ENCODE measurements at regions not wholly inside any gene's neighbourhood (a gene's known extent, or its start where the extent isn't known, plus 50 kb on each side); places are given as distances from the start of the nearest gene placed in this dataset.
"Not testable (repeated sequence)": the region's sequence is repeated elsewhere in the genome, so short reads cannot be mapped to it uniquely, and the experiment has no call there.

DNA sequence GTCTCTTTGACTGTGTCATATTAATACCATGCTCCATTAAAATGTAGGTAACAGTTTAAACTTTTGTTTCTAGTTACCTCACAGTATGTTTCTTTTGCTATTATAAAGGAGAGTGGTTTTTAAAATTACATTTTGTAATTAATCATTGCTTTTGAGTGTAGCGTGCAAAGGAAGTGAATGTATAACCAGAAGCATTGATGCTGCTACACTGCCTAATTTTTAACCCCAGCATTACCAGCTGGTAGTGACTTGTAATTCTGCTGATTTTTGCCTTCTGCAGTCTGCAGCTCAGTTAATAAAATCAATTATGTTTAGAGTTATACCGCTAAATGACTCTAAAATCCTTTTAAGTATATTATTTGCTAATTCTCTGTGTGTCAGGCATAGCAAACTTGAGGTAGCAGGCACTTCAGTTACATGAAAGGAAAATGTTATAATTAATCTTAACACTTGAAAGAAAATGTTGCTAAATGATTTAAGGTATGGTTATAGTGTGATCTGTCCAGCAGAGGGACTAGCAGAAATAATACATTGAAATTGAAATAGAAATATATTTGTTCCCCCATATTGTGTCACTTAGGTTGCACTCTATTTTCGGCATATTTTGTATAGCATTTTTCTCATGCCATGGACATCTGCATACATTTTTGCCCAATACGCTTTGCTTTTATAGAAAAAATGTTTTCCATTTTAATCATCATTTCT is 388.5 kb downstream of the CNTNAP4 start:
- Histone ChIP-seq H3K36me3 (ENCODE audit: control insufficient read depth, insufficient read depth, low read length, severe bottlenecking) (no peaks in the 10 kb centered on the region), H3K9me3 (ENCODE audit: control insufficient read depth, low read length) (no peaks in the 10 kb centered on the region), H3K4me1 (ENCODE audit: control insufficient read depth, insufficient read depth, low read length) (peaks cover 5% of the 10 kb centered on the region), H3K4me3 (ENCODE audit: low read length) (no peak overlapping the region), H3K9ac (ENCODE audit: low read length) (no peak overlapping the region), H3K27me3 (replicated peaks; ENCODE audit: control insufficient read depth, insufficient read depth, low read length) (no peaks in the 10 kb centered on the region)
- DNase-seq (ENCODE audit: low read depth): peak; percentile 21

DNA sequence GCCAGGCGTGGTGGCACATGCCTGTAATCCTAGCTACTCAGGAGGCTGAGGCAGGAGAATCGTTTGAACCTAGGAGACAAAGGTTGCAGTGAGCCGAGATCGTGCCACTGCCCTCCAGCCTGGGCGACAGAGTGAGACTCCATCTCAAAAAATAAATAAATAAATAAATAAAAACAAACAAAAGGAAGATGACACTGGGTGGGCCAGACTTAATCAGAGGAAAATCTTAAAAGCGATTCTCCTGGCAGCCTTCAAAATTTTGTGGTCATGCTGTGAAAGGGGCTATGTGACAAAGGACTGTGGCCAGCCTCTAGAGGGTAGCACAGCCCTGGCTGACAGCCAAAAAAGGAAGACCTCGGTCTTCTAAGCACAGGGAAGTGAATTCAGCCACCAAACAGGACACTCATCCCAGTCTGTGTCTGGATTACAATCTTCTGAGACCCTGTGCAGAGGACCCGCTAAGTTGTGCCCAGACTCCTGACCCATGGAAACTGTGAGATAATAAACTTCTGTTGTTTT is 391.1 kb downstream of the CNTNAP4 start:
- Histone ChIP-seq H3K27me3 (replicated peaks; ENCODE audit: control insufficient read depth, insufficient read depth, low read length) (no peaks in the 10 kb centered on the region), H3K4me3 (ENCODE audit: low read length) (no peak overlapping the region), H3K36me3 (ENCODE audit: control insufficient read depth, insufficient read depth, low read length, severe bottlenecking) (no peaks in the 10 kb centered on the region), H3K9ac (ENCODE audit: low read length) (no peak overlapping the region), H3K4me1 (ENCODE audit: control insufficient read depth, insufficient read depth, low read length) (no peaks in the 10 kb centered on the region), H3K9me3 (ENCODE audit: control insufficient read depth, low read length) (no peaks in the 10 kb centered on the region)
- no peak for DNase-seq (ENCODE audit: low read depth)

DNA sequence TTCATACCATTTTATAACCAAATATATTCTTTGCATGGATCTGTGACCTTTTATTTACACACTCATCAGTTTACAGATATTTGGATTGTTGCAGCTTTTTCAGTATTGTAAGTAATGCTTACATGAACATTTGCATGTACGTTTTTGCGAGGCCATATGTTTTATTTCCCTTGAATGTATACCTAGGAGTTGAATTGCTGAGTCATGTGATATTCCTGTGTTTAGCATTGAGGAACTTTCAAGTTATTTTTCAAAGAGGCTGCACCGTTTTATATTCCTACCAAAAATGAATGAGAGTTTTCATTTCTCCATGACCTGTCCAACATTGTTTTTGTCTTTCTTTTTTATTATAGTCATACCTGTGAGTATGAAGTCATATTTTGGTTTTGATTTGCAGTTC is 392.1 kb downstream of the CNTNAP4 start:
- H3K9me3 ChIP-seq (ENCODE audit: control insufficient read depth, low read length): no peaks in the 10 kb centered on the region
- H3K36me3 ChIP-seq (ENCODE audit: control insufficient read depth, insufficient read depth, low read length, severe bottlenecking): no peaks in the 10 kb centered on the region
- H3K9ac ChIP-seq (ENCODE audit: low read length): no peak overlapping the region
- no peaks in the 10 kb centered on the region for H3K27me3 ChIP-seq (replicated peaks; ENCODE audit: control insufficient read depth, insufficient read depth, low read length)
- DNase-seq (ENCODE audit: low read depth): no peak
- H3K4me3 ChIP-seq (ENCODE audit: low read length): no peak overlapping the region
- no peaks in the 10 kb centered on the region for H3K4me1 ChIP-seq (ENCODE audit: control insufficient read depth, insufficient read depth, low read length)

DNA sequence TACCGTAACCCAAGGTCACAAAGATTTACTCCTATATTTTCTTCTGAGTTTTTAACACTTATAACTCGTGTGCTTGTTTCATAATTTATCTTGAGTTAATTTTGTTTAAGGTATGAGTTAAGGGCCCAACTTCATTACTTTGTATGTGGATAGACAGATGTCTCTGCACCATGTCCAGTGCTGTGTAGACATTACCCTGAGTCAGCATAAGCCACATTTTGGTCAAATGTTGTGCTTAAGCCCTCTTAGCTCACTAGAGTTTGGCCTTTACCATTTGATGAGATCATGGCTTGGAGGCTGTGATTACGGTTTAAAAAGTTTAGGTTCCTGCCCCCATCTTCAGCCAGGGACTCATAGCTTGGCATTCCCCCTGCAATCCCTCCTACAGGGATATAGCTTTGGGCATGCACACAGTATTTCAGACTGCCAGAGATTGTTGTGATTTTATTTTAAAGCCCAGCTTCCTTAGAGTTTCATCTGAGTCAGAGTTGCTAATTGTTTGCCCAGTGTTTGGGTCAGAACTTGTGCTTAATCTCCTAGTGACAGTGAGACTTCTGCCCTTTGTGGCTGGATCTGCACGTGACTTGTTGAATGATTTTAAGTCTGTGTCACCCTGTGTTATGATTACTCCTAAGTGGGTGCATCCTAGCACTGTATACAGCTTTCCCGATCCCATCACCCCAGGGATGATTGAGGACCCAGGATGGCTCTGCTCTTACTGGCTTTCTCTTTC is 393.1 kb downstream of the CNTNAP4 start:
- Histone ChIP-seq H3K36me3 (ENCODE audit: control insufficient read depth, insufficient read depth, low read length, severe bottlenecking) (no peaks in the 10 kb centered on the region), H3K27me3 (replicated peaks; ENCODE audit: control insufficient read depth, insufficient read depth, low read length) (no peaks in the 10 kb centered on the region), H3K9ac (ENCODE audit: low read length) (no peak overlapping the region)

DNA sequence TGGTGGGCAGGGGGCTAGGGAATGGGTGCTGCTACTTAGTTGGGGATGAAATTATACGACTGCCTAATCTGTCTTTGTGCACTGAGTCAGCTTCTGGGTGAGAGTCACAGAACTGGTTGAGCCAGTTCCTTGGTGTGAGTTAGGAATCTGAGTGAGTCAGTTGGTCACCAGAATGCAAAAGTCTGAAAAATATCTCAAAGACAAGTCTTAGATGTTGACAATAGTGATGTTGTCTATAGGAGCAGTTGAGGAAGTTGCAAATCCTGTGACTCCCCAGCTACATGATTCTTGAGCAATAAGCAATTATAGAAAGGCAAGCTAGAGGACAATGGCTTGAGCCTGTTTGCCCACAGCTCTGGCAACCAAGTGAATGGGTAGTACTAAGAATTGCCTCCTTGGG is 399.2 kb downstream of the CNTNAP4 start:
- DNase-seq (ENCODE audit: low read depth): no peak
- H3K9me3 ChIP-seq (ENCODE audit: control insufficient read depth, low read length): no peaks in the 10 kb centered on the region
- peaks cover 4% of the 10 kb centered on the region for H3K4me1 ChIP-seq (ENCODE audit: control insufficient read depth, insufficient read depth, low read length)
- H3K4me3 ChIP-seq (ENCODE audit: low read length): no peak overlapping the region
- H3K36me3 ChIP-seq (ENCODE audit: control insufficient read depth, insufficient read depth, low read length, severe bottlenecking): no peaks in the 10 kb centered on the region
- H3K9ac ChIP-seq (ENCODE audit: low read length): no peak overlapping the region
- H3K27me3 ChIP-seq (replicated peaks; ENCODE audit: control insufficient read depth, insufficient read depth, low read length): no peaks in the 10 kb centered on the region

More for the DNA sequence above, 393.1 kb downstream of the CNTNAP4 start:
- H3K4me1 ChIP-seq (ENCODE audit: control insufficient read depth, insufficient read depth, low read length): no peaks in the 10 kb centered on the region
- H3K9me3 ChIP-seq (ENCODE audit: control insufficient read depth, low read length): no peaks in the 10 kb centered on the region
- no peak overlapping the region for H3K4me3 ChIP-seq (ENCODE audit: low read length)
- DNase-seq (ENCODE audit: low read depth): no peak

DNA sequence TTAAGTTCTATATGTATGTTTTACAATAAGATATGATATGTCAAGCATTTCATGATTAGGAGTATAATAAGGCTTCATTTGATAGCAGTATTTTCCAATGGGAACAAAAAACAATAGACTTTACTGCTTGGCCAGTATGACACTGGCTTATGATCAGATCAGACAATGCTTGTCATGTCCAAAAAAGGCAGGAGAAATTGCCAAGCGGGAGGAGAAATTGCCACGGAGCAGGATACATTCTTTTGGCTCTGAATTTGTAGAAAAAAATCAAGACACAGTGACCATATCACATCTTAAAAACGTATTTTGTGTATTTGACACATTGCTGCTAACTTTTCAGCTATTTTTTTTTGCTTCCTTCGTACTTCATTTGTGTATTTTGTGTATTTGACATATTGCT is 404.1 kb downstream of the CNTNAP4 start:
- peaks cover 4% of the 10 kb centered on the region for H3K4me1 ChIP-seq (ENCODE audit: control insufficient read depth, insufficient read depth, low read length)
- H3K36me3 ChIP-seq (ENCODE audit: control insufficient read depth, insufficient read depth, low read length, severe bottlenecking): no peaks in the 10 kb centered on the region
- H3K9me3 ChIP-seq (ENCODE audit: control insufficient read depth, low read length): no peaks in the 10 kb centered on the region
- no peaks in the 10 kb centered on the region for H3K27me3 ChIP-seq (replicated peaks; ENCODE audit: control insufficient read depth, insufficient read depth, low read length)
- DNase-seq (ENCODE audit: low read depth): no peak
- no peak overlapping the region for H3K4me3 ChIP-seq (ENCODE audit: low read length)
- no peak overlapping the region for H3K9ac ChIP-seq (ENCODE audit: low read length)

DNA sequence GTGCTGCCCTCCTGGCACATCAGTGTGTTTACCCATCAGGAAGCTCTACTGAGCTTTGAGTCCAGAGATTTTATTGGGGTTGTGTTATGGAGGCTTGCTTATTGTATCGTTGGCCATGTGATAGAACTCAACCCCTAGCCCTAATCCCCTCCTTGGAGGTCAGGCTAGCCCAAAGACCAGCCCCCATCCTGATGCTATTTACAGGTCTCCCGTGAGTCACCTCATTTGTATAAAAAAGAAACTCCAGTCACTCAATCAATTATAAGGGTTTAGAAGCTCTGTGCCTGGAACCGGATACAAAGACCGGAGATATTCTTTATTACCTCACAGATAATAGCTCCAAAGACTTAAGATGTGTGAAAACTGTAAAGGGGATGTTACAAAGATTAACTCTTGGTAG is 405.9 kb downstream of the CNTNAP4 start:
- no peak for DNase-seq (ENCODE audit: low read depth)
- H3K4me3 ChIP-seq (ENCODE audit: low read length): no peak overlapping the region
- no peaks in the 10 kb centered on the region for H3K27me3 ChIP-seq (replicated peaks; ENCODE audit: control insufficient read depth, insufficient read depth, low read length)
- no peaks in the 10 kb centered on the region for H3K9me3 ChIP-seq (ENCODE audit: control insufficient read depth, low read length)
- H3K9ac ChIP-seq (ENCODE audit: low read length): no peak overlapping the region
- H3K4me1 ChIP-seq (ENCODE audit: control insufficient read depth, insufficient read depth, low read length): no peaks in the 10 kb centered on the region
- no peaks in the 10 kb centered on the region for H3K36me3 ChIP-seq (ENCODE audit: control insufficient read depth, insufficient read depth, low read length, severe bottlenecking)

DNA sequence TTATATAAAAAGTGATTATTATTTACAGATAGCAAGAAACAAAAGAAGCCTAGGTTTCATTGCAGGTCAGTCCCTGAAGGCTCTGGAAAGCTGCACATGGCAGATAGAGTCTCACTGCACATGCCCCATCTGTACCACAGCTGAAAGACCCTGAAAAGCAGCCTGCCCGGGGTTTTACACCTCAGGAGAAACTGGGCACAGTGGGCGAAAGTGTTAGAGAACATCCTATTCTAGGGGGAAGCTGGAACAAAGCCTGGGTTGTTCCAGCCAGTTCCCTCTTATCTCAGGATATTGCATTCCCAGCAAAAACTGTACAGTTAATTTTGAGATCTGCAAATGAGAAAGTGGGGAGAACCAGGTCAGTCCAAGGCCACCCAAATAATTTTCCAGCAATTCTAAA is 419.7 kb downstream of the CNTNAP4 start:
- H3K36me3 ChIP-seq (ENCODE audit: control insufficient read depth, insufficient read depth, low read length, severe bottlenecking): no peaks in the 10 kb centered on the region
- no peaks in the 10 kb centered on the region for H3K27me3 ChIP-seq (replicated peaks; ENCODE audit: control insufficient read depth, insufficient read depth, low read length)
- DNase-seq (ENCODE audit: low read depth): no peak
- H3K9me3 ChIP-seq (ENCODE audit: control insufficient read depth, low read length): peaks cover 4% of the 10 kb centered on the region
- H3K4me3 ChIP-seq (ENCODE audit: low read length): no peak overlapping the region
- no peak overlapping the region for H3K9ac ChIP-seq (ENCODE audit: low read length)
- no peaks in the 10 kb centered on the region for H3K4me1 ChIP-seq (ENCODE audit: control insufficient read depth, insufficient read depth, low read length)

DNA sequence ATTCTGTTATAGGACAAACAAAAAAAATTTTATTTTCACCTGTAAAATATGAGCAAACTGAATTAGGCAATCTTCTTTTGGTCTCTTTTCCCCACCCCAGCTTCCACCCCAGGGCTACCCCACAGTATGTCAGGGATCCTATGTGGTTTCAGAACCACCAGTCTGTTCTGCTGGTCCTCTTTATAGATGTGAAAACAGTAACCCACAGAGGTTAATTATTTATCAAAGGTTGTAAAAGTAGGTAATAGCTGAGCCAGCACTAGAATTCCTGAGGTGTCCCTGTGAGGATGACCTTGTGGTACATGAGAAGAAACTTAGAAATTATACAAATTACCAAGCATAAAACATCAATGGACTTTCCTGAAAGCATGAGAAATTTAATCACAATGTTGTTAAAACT is 428.7 kb downstream of the CNTNAP4 start:
- H3K9me3 ChIP-seq (ENCODE audit: control insufficient read depth, low read length): no peaks in the 10 kb centered on the region

DNA sequence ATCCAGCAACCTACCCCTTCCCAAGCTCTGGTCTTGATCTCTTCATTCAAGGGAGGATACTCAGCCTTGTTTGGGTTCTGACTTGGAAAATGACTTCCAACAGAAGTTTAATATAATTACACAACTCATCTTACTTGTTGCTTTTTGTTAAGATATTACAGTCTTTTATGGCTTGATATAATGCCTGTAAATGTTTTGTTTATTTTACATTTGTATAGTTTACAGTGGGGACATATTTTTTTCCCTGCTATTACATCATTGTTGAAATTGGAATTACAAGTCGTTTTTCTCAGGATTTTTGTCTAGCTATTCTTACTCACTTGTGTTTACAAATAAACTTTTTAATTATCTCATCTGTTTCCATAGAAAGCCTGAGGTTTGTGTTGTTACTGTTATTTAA is 436.0 kb downstream of the CNTNAP4 start:
- Histone ChIP-seq H3K36me3 (ENCODE audit: control insufficient read depth, insufficient read depth, low read length, severe bottlenecking) (no peaks in the 10 kb centered on the region), H3K4me1 (ENCODE audit: control insufficient read depth, insufficient read depth, low read length) (no peaks in the 10 kb centered on the region), H3K9me3 (ENCODE audit: control insufficient read depth, low read length) (no peaks in the 10 kb centered on the region), H3K27me3 (replicated peaks; ENCODE audit: control insufficient read depth, insufficient read depth, low read length) (no peaks in the 10 kb centered on the region), H3K4me3 (ENCODE audit: low read length) (no peak overlapping the region), H3K9ac (ENCODE audit: low read length) (no peak overlapping the region)
- DNase-seq (ENCODE audit: low read depth): no peak

More for the DNA sequence above, 428.7 kb downstream of the CNTNAP4 start:
- Histone ChIP-seq H3K4me3 (ENCODE audit: low read length) (no peak overlapping the region), H3K36me3 (ENCODE audit: control insufficient read depth, insufficient read depth, low read length, severe bottlenecking) (no peaks in the 10 kb centered on the region), H3K27me3 (replicated peaks; ENCODE audit: control insufficient read depth, insufficient read depth, low read length) (no peaks in the 10 kb centered on the region), H3K9ac (ENCODE audit: low read length) (no peak overlapping the region), H3K4me1 (ENCODE audit: control insufficient read depth, insufficient read depth, low read length) (no peaks in the 10 kb centered on the region)
- DNase-seq (ENCODE audit: low read depth): no peak

DNA sequence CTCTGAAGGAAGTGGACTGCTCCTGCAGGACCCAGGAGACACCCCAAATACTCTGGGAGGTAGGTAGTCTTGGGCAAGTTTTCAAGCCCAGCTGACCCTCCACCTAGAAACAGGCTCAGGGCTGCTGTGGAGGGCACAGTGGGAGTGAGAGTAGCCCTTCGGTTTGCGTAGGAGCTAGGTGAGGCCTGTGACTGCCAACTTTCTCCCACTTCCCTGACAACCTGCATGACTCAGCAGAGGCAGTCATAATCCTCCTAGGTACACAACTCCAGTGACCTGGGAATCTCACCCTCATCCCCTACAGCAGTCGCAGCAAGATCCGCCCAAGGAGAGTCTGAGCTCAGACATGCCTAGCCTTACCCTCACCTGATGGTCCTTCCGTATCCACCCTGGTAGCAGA is 439.1 kb downstream of the CNTNAP4 start:
- H3K9me3 ChIP-seq (ENCODE audit: control insufficient read depth, low read length); H3K4me3 ChIP-seq (ENCODE audit: low read length); H3K9ac ChIP-seq (ENCODE audit: low read length); H3K4me1 ChIP-seq (ENCODE audit: control insufficient read depth, insufficient read depth, low read length); H3K27me3 ChIP-seq (replicated peaks; ENCODE audit: control insufficient read depth, insufficient read depth, low read length); H3K36me3 ChIP-seq (ENCODE audit: control insufficient read depth, insufficient read depth, low read length, severe bottlenecking); DNase-seq (ENCODE audit: low read depth): not testable (repeated sequence)

Data from adipocyte (in vitro differentiated cells).